GM19324 (cell line): ENCODE measurements at regions not wholly inside any gene's neighbourhood (a gene's known extent, or its start where the extent isn't known, plus 50 kb on each side); places are given as distances from the start of the nearest gene placed in this dataset.

ENCODE experiments used
- ATAC-seq: cut with Tn5 transposase; IDR thresholded peaks from one replicate; pipeline ENCODE4 v1.9.1; 2021; ENCODE audit warnings: mild to moderate bottlenecking, moderate library complexity; ENCODE audit not compliant: unreplicated experiment, low FRiP score

DNA sequence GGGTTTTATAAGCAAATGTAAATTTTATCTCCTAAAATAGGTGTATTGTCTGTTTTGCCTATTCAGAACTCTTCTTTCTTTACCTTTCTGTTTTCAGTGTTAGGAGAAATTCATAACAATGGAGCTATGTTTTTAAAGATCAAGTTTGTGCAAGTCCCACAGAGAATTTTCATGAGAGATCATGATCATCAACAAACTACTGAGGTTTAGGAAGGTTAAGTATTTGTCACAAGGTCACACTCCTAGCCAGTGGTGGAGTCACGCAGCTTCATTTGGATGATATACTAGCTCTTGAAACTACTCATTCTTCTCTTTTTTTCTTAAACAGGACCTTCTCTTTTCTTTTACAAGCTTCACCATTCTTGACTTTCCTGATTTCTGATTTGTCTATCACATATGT, 892.6 kb upstream of the FRG1 start:
- ATAC-seq = no peak

- ATAC-seq = no peak
These were observed 891.0 kb upstream of the FRG1 start for GRCh38 chr4:189049682-189050081.

DNA sequence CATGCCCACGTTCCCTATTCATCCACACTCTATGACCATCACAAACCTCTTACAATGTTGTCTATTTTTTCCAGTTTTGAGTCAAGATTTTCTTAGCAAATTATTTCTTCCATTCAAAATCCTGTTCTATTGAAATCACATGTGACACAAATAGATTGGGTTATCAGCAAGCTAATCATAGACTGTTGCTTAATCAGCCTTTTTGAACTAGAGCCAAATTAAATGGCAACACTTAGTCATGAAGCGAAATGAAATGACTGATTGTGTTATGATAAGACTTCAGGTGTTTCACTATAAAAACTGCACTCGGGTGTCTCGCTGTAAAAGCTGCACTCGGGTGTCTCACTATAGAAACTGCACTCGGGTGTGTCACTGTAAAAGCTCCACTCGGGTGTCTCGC, 890.0 kb upstream of the FRG1 start:
- no peak for ATAC-seq

- ATAC-seq = no peak
These were observed 887.1 kb upstream of the FRG1 start for GRCh38 chr4:189053621-189054020.

- ATAC-seq = no peak
These were observed 880.6 kb upstream of the FRG1 start for GRCh38 chr4:189060104-189060503.

DNA sequence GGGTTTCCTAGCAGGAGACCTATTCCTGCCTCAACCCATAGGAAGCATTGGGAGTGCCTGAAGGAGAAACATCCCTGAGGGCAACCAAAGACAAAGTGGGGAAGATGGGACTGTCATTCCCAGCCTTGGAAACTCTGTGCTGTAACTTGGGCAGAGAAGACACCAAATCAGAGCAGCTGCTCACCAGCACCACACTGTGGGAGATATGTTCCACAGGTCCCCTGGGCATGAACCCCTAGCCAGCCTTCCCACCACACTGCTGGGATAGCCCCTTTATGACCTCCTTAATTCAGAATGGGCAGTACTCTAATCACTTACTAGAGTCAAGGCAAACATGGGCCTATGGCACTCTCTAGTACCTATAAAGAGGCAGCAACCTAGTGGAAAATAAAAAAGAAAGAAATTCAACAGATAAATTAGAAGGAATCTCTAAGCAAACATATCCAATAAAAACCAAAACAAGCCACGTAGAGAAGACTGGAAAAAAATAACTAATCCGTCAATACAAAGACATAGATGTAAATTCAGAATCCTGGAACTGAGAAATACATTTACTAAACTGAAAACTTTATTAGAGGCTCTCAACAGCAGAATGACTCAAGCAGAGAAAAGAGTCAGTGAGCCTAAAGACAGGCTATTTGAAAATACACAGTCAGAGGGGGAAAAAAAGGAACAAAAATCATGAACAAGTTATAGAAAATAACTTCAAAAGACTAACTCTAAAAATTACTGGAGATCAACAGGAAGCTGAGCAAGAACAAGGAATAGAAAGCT, 878.4 kb upstream of the FRG1 start:
- ATAC-seq = no peak

GRCh38 chr4:189069772-189070171, 870.9 kb upstream of the FRG1 start:
- no peak for ATAC-seq

- no peak for ATAC-seq
These were observed 869.4 kb upstream of the FRG1 start for GRCh38 chr4:189071241-189071640.

DNA sequence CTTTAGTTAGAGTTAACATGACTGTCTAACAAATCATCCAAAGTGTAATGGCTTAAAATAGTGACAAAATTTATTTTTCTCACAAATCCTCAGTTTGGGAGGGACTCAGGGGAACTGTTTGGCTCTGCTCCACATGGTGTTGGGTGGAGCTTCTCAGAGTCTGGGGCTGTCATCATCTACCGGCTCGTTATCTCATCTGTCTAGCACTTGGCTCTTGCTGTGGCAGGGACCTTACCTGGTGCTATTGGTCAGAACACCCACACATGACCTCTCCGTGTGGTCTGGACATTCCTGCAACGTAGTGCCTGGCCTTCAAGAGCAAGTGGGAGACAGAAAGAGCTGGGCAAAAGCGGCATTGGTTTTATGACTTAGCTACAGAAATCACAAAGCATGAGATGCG, 866.9 kb upstream of the FRG1 start:
- ATAC-seq = no peak

DNA sequence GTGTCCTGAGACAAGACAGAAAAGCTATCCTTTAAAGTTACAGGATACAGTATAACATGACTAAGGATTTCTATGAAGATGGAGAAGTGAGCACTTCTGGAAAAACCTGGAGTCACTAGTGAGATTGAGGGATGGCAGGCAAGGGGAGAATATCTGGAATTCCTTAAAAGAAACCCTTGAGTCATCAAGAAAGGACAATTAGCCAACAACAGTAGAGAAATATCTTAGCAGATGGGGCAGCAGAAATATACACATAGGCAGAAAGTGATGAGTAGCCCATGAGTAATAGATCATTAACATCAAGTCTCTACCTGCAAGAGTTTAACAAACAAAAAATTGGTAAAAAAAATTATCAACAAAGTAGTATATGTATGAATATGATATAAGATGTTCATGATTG, 858.8 kb upstream of the FRG1 start:
- ATAC-seq = no peak

GRCh38 chr4:189083769-189084168, 856.9 kb upstream of the FRG1 start:
- ATAC-seq = no peak

GRCh38 chr4:189084671-189085070, 856.0 kb upstream of the FRG1 start:
- ATAC-seq = no peak

- no peak for ATAC-seq
These were observed 852.7 kb upstream of the FRG1 start for GRCh38 chr4:189087971-189088370.

- no peak for ATAC-seq
These were observed 851.9 kb upstream of the FRG1 start for GRCh38 chr4:189088780-189089179.

GRCh38 chr4:189090174-189090814, 850.4 kb upstream of the FRG1 start:
- ATAC-seq = no peak

DNA sequence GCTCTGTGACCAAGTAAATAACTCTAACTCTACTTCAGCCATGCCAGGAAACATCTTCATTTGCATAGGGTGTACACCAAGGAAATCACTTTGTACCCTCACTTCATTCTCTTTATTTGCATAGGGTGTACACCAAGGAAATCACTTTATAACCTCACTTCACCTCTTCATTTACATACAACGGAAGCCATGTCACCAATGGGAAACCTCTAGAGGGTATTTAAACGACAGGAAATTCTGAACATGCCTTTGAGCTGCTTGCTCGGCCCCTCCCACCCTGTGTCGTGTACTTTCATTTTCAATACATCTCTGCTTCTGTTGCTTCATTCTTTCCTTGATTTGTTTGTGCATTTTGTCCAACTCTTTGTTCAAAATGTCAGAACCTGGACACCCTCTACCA, 848.1 kb upstream of the FRG1 start:
- no peak for ATAC-seq

DNA sequence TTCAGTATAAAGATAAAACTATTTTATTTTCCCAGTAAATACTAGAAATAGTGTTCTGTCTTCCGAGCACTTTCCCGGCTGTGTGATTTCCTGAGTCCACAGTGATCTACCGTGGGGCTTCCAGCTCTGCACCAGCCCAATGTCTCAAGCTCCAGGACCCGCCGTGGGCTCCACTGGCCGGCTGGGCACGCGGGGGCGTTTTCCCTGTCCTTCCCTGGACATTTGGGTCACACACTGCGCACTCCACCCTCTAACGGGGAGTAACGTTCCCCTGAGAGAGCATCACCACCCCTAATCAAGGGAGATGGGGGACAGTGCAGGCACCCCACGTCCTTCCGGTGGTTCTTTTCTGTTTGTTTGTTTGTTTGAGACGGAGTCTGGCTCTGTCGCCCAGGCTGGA, 844.6 kb upstream of the FRG1 start:
- no peak for ATAC-seq

GRCh38 chr4:189096717-189097116, 844.0 kb upstream of the FRG1 start:
- ATAC-seq = no peak

DNA sequence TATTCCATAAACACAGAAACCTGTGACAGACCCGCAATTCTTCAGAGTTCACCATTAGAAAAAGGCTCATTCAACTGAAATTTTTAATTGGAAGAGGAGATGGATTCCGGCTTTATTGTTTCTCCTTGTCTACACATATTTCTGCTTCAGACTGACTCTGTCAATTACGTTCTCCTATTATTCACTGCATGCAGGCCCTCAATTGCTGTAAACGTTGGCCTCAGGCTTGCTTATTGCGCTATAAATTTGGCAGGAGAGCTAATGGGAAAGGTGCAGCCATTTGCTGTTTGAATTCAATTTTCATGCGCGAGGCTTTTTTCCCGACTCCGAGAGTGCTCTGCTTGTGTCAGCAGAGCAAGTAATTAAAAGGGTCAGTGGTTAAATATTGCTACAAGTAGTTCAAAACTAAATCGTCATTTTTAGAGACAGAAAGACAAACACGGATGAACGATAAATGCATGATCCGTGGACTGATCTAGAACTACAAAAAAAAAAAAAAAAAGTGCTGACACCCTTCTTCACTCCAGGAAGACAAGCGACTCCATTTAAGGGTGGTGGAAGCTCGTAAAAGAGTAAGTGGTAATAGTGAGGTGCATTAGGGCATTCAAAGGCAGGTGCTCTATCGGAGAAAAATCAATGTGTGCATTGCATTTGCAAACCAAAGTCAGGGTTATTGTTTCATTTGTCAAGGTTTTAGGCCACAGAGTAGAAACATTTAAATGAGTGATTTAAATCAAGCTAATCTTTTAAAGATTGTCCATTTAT, 841.6 kb upstream of the FRG1 start:
- ATAC-seq = no peak

- no peak for ATAC-seq
These were observed 827.2 kb upstream of the FRG1 start for GRCh38 chr4:189113389-189113888.

GRCh38 chr4:189117426-189117825, 823.2 kb upstream of the FRG1 start:
- no peak for ATAC-seq
